Chondrocyte (in vitro differentiated cells): ENCODE measurements at regions not wholly inside any gene's neighbourhood (a gene's known extent, or its start where the extent isn't known, plus 50 kb on each side); places are given as distances from the start of the nearest gene placed in this dataset.

Experiments
- DNase-seq: peaks from one replicate; pipeline ENCODE4 v3.0.0; 2021; ENCODE audit warnings: mixed read lengths, low spot score
- H3K27ac Mint-ChIP-seq: one replicate; pipeline ENCODE4 v1.8.0; 2021; ENCODE audit warnings: mild to moderate bottlenecking, moderate library complexity, mixed read lengths; ENCODE audit not compliant: unreplicated experiment
- H3K27me3 Mint-ChIP-seq: 2 replicates; pipeline ENCODE4 v1.8.0; 2021; ENCODE audit warnings: low read depth, mixed read lengths
- H3K36me3 Mint-ChIP-seq: 2 replicates; pipeline ENCODE4 v1.8.0; 2021; ENCODE audit warnings: low read depth, mixed read lengths
- H3K4me1 Mint-ChIP-seq: 2 replicates; pipeline ENCODE4 v1.8.0; 2021; ENCODE audit warnings: low read depth, mild to moderate bottlenecking, mixed read lengths
- H3K4me3 Mint-ChIP-seq: one replicate; pipeline ENCODE4 v1.8.0; 2021; ENCODE audit warnings: mild to moderate bottlenecking, moderate library complexity, mixed read lengths; ENCODE audit not compliant: unreplicated experiment
- H3K9me3 Mint-ChIP-seq: 2 replicates; pipeline ENCODE4 v1.8.0; 2021; ENCODE audit warnings: low read depth, mixed read lengths
- TF ChIP-seq, protein P1 (sequence below): fragments of 200-600 bp; sonication (generic); IDR thresholded peaks from 2 replicates; pipeline ENCODE4 v1.5.0; 2021; ENCODE audit warnings: antibody characterized with exemption, mild to moderate bottlenecking, moderate library complexity

DNA sequence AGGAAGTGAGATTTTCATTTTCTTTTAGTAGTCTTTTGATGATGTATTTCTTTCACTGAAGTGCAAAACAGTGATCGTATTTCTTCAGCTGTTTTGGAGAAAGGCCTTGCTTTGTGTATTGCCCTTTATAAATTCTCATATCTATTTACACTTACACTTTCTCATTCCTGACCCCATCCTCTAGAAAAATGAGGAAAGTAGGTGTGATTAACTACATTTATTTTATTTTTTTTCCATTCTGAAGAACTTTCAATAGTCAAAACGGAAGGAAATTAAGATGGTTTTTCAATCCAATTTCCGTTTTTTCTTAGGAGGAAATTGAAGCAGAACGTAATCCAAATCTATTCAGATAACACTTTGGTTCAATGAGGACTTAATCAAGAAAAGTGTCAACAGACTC is 188.1 kb downstream of the SLITRK5 start:
- Mint-ChIP-seq H3K9me3 (peaks cover 3% of the 10 kb centered on the region), H3K27ac (no peak overlapping the region), H3K36me3 (no peaks in the 10 kb centered on the region), H3K4me1 (no peaks in the 10 kb centered on the region), H3K27me3 (no peaks in the 10 kb centered on the region), H3K4me3 (no peak overlapping the region)
- TF ChIP-seq, protein P1, sequence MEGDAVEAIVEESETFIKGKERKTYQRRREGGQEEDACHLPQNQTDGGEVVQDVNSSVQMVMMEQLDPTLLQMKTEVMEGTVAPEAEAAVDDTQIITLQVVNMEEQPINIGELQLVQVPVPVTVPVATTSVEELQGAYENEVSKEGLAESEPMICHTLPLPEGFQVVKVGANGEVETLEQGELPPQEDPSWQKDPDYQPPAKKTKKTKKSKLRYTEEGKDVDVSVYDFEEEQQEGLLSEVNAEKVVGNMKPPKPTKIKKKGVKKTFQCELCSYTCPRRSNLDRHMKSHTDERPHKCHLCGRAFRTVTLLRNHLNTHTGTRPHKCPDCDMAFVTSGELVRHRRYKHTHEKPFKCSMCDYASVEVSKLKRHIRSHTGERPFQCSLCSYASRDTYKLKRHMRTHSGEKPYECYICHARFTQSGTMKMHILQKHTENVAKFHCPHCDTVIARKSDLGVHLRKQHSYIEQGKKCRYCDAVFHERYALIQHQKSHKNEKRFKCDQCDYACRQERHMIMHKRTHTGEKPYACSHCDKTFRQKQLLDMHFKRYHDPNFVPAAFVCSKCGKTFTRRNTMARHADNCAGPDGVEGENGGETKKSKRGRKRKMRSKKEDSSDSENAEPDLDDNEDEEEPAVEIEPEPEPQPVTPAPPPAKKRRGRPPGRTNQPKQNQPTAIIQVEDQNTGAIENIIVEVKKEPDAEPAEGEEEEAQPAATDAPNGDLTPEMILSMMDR, result no peak
- no peak for DNase-seq

DNA sequence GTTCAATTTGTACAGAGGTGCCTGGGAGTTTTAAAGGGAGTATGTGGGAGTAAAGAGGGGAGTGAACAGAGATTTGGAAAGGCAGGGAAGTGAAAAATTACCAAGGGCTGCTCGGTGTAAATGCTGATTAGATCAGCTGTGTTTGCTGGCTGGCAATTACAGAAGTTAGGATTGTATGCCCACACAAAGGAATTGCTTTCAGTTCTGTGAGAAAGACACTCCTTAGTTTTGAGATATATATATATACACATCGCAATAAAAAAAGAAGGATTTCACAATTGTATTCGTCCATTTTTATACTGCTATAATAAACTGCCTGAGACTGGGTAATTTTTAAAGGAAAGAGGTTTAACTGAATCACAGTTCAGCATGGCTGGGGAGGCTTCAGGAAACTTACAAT is 196.3 kb downstream of the SLITRK5 start:
- H3K27me3 Mint-ChIP-seq, result no peaks in the 10 kb centered on the region
- no peak overlapping the region for H3K4me3 Mint-ChIP-seq
- H3K9me3 Mint-ChIP-seq, result no peaks in the 10 kb centered on the region
- H3K4me1 Mint-ChIP-seq, result no peaks in the 10 kb centered on the region
- TF ChIP-seq, protein P1, result no peak
- no peaks in the 10 kb centered on the region for H3K36me3 Mint-ChIP-seq
- no peak for DNase-seq
- no peak overlapping the region for H3K27ac Mint-ChIP-seq

DNA sequence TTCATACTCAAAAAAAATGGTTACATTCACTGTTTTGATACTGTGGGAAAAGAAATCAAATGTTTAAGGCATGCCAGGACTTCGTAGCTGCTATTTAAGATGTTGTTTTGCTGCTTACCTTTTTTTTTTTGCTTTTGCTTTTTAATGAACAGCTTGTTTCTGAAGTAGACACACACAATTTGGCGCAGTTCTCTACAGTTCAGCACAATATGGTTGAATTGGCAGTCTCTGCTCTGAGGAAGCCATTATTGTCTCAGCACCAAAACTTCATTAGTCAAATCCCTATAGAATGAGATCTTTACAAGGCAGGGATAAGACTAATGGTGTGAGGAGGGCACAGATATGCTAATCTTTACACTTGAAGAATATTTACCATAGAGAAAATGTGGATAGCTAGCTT is 197.6 kb downstream of the SLITRK5 start:
- Mint-ChIP-seq H3K4me3 (no peak overlapping the region), H3K36me3 (no peaks in the 10 kb centered on the region), H3K27ac (no peak overlapping the region), H3K9me3 (no peaks in the 10 kb centered on the region), H3K27me3 (no peaks in the 10 kb centered on the region), H3K4me1 (no peaks in the 10 kb centered on the region)
- DNase-seq, result no peak
- TF ChIP-seq, protein P1, result no peak

DNA sequence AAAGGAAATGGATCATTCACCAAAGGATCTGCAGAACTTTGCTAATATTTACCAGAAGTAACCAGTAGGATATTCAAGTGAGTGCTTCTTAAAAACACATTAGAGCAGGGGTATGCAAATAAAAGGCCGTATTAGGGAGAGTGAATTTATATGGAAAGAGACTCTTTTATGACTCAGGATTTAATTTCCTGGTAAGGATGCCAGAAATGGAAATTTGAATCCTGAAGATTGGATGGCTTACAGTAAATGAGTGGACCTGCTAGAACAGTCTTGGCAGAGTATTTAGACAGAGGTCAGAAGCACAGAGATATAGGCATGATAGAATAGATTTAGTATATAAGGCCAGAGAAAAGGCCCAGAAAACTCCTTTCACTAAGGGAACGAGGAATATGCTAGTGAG is 201.6 kb downstream of the SLITRK5 start:
- Mint-ChIP-seq H3K27me3 (no peaks in the 10 kb centered on the region), H3K27ac (no peak overlapping the region), H3K4me1 (no peaks in the 10 kb centered on the region), H3K9me3 (no peaks in the 10 kb centered on the region), H3K36me3 (no peaks in the 10 kb centered on the region), H3K4me3 (no peak overlapping the region)
- DNase-seq, result no peak
- TF ChIP-seq, protein P1, result no peak

DNA sequence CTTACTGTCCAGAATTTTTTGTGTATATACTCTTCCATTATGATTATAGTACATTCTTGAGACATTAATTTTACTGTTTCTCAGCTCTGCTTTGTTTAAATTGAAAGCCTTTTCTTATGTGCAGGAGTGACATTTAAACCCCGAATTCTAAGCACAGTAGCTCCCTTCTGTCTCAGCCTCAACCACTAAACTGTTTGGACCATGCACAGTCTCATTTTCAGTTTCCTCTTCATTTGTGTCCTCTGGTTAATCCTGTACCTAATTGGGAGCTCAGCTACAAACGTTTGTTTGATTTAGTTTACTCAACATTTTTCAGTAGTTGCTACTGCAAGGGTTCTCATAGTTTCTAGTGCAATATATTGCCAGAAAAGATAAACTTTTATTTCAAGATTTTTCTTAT is 206.3 kb downstream of the SLITRK5 start:
- no peak for DNase-seq
- TF ChIP-seq, protein P1, result no peak
- Mint-ChIP-seq H3K4me3 (no peak overlapping the region), H3K27me3 (no peaks in the 10 kb centered on the region), H3K36me3 (no peaks in the 10 kb centered on the region), H3K9me3 (no peaks in the 10 kb centered on the region), H3K4me1 (no peaks in the 10 kb centered on the region), H3K27ac (no peak overlapping the region)
